Neural crest cell (in vitro differentiated cells): ENCODE measurements at regions not wholly inside any gene's neighbourhood (a gene's known extent, or its start where the extent isn't known, plus 50 kb on each side); places are given as distances from the start of the nearest gene placed in this dataset.

Experiments
- DNase-seq: peaks from one replicate; pipeline ENCODE4 v3.0.0; 2021; ENCODE audit warnings: low read depth, mixed read lengths, low spot score
- H3K27ac Mint-ChIP-seq: one replicate; pipeline ENCODE4 v1.8.0; 2021; ENCODE audit warnings: mild to moderate bottlenecking, mixed read lengths; ENCODE audit not compliant: unreplicated experiment
- H3K27me3 Mint-ChIP-seq: 2 replicates; pipeline ENCODE4 v1.8.0; 2021; ENCODE audit warnings: low read depth, mild to moderate bottlenecking, mixed read lengths
- H3K36me3 Mint-ChIP-seq: 2 replicates; pipeline ENCODE4 v1.8.0; 2021; ENCODE audit warnings: low read depth, mild to moderate bottlenecking, mixed read lengths
- H3K4me1 Mint-ChIP-seq: 2 replicates; pipeline ENCODE4 v1.8.0; 2021; ENCODE audit warnings: mixed read lengths
- H3K4me3 Mint-ChIP-seq: one replicate; pipeline ENCODE4 v1.8.0; 2021; ENCODE audit warnings: mild to moderate bottlenecking, mixed read lengths
- H3K9me3 Mint-ChIP-seq: 2 replicates; pipeline ENCODE4 v1.8.0; 2021; ENCODE audit warnings: mixed read lengths
- CTCF ChIP-seq: fragments of 200-600 bp; sonication (generic); conservative IDR thresholded peaks from 2 replicates; pipeline ENCODE4 v1.5.0; 2021; ENCODE audit warnings: antibody characterized with exemption, mild to moderate bottlenecking

DNA sequence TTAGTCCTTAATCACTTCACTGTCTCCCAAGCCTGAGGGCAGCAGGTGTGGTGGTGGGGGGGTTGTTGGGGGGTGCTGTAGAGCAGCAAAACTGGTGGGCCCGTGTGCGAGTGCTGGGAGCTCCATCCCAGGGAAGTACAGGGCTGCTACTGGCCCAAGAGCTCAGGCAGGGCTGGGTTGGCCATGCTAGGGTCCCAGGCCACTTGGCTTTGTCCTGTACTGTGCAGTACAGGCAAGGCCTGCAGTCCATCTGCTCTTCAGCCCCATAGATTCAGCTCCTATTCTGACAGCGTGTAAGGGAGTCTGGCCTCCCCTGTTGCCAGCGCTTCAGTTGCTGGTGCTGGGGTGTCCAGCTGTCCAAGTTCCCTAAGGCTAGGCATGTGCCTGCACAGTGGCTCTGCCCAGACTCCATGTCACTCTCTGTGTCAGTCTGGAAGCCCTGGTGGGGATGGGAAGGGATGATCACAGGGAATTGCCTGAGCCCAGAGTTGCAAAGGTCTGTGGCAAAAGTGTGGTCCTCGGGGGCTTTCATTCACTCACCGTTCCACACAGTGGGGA, 1261.7 kb downstream of the EFNB2 start:
- Mint-ChIP-seq H3K27ac (no peak overlapping the region), H3K4me3 (no peak overlapping the region), H3K4me1 (peaks cover 13% of the 10 kb centered on the region), H3K27me3 (no peaks in the 10 kb centered on the region), H3K9me3 (peaks cover 8% of the 10 kb centered on the region), H3K36me3 (peaks cover 10% of the 10 kb centered on the region)
- no peak for DNase-seq
- no peak for TF ChIP-seq CTCF

DNA sequence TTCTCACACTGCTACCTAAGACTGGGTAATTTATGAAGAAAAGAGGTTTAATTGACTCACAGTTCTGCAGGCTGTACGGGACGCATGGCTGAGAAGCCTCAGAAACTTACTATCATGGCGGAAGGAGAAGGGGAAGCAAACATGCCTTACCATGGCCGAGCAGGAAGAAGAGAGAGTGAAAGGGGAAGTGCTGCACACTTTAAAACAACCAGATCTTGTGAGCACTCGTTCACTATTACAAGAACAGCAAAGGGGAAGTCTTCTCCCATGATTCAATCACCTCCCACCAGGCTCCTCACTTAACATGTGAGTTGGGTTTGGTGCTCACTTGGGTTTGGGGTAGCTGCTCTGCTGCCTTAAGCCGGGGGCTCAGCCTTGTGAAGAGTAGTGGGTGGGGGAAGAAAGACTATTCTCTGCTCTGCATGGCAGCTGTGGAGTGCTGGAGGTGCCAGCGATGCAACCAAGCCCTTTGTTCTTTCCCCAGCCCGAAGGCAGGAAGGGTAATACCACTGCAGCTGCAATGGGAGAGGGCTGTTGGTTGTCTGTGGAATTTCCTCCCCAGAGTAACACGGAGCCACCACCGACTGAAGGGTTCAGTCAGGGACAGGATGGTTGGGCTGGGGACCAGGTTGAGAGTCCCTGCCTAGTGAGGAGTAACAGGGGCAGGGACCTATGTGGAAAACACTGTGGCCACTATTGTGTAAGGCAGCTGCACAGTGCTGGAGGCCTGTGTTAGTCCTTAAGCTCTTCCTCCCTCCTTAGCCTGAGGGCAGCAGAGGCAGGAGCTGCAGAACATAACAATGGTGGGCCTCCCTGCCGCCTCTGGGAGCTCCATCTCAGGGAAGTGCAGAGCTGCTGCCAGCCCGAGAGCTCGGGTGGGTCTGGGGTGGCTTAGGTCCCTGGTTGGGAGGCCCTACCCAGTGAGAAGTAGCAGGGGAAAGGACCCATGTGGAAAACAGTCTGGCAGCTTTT, 1262.5 kb downstream of the EFNB2 start:
- H3K27ac Mint-ChIP-seq: no peak overlapping the region
- H3K4me1 Mint-ChIP-seq: peaks cover 10% of the 10 kb centered on the region
- no peak overlapping the region for H3K4me3 Mint-ChIP-seq
- TF ChIP-seq CTCF: no peak
- peaks cover 10% of the 10 kb centered on the region for H3K36me3 Mint-ChIP-seq
- no peak for DNase-seq
- peaks cover 8% of the 10 kb centered on the region for H3K9me3 Mint-ChIP-seq
- no peaks in the 10 kb centered on the region for H3K27me3 Mint-ChIP-seq

DNA sequence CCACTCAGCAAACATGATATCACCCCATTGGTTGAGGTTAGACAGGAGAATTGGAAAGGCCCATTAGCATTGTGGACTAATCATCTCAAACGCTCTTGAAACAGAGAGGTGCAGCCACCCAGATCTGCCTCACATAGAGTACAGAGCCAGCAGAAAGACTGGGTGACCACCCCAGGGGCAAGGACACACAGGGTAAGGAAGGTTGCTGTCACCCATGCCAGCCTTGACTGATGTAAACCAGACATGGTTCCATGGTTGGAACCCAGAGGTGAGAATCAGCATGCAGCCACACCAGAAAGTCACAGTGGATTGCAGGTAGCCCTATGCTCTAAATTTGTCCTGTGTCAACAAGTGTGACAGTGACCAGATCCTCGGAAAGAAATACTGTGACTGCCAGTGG, 1268.8 kb downstream of the EFNB2 start:
- Mint-ChIP-seq H3K4me3 (no peak overlapping the region), H3K27ac (no peak overlapping the region), H3K4me1 (no peaks in the 10 kb centered on the region), H3K9me3 (peaks cover 5% of the 10 kb centered on the region), H3K36me3 (peaks cover 8% of the 10 kb centered on the region), H3K27me3 (no peaks in the 10 kb centered on the region)
- no peak for TF ChIP-seq CTCF
- DNase-seq: no peak

GRCh38 chr13:105262579-105262978, 1272.9 kb downstream of the EFNB2 start:
- no peak overlapping the region for H3K27ac Mint-ChIP-seq
- H3K27me3 Mint-ChIP-seq: no peaks in the 10 kb centered on the region
- H3K36me3 Mint-ChIP-seq: peaks cover 4% of the 10 kb centered on the region
- H3K4me3 Mint-ChIP-seq: no peak overlapping the region
- DNase-seq: no peak
- H3K9me3 Mint-ChIP-seq: no peaks in the 10 kb centered on the region
- no peak for TF ChIP-seq CTCF
- H3K4me1 Mint-ChIP-seq: peaks cover 1% of the 10 kb centered on the region

DNA sequence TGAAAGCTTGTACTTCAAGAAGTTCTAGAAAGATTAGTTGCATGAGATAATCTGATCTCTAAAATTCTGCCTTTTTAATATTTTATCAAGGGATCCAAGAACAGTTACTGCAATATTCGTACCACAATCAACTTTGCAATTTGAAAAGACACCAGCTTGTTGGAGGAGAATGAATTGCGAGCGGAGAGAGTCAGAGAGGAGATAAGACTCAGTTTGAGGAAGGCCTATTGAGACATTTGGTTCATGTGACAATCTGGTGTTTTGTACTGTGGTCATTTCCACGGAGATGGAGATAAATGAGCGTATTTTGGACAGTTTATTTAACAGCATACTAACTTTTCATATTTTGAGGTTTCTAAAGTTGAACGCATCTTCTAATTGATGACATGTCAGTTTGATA, 1276.0 kb downstream of the EFNB2 start:
- Mint-ChIP-seq H3K4me1 (peaks cover 20% of the 10 kb centered on the region), H3K27ac (no peak overlapping the region), H3K9me3 (no peaks in the 10 kb centered on the region), H3K27me3 (no peaks in the 10 kb centered on the region), H3K4me3 (no peak overlapping the region), H3K36me3 (no peaks in the 10 kb centered on the region)
- TF ChIP-seq CTCF: no peak
- no peak for DNase-seq
